IPS-NIHi11 (cell line): ENCODE measurements at regions not wholly inside any gene's neighbourhood (a gene's known extent, or its start where the extent isn't known, plus 50 kb on each side); places are given as distances from the start of the nearest gene placed in this dataset.

Experiments used
- DNase-seq: peaks from one replicate; pipeline ENCODE4 v3.0.0; 2012; ENCODE audit warnings: mixed read lengths, low spot score

- DNase-seq = no peak
These were observed 209.0 kb downstream of the LTN1 start for GRCh38 chr21:28783641-28784185.

- peak; percentile 15 for DNase-seq
These were observed 210.9 kb downstream of the LTN1 start for GRCh38 chr21:28781602-28782276.

GRCh38 chr21:28779914-28780313, 212.8 kb downstream of the LTN1 start:
- DNase-seq = no peak

- no peak for DNase-seq
These were observed 216.4 kb downstream of the LTN1 start for GRCh38 chr21:28776251-28776650.

GRCh38 chr21:28775071-28775470, 217.6 kb downstream of the LTN1 start:
- no peak for DNase-seq

- no peak for DNase-seq
These were observed 219.6 kb downstream of the LTN1 start for GRCh38 chr21:28773036-28773435.

- no peak for DNase-seq
These were observed 220.7 kb downstream of the LTN1 start for GRCh38 chr21:28771790-28772501.

- no peak for DNase-seq
These were observed 221.6 kb downstream of the LTN1 start for GRCh38 chr21:28770867-28771661.

- DNase-seq = no peak
These were observed 223.0 kb downstream of the LTN1 start for GRCh38 chr21:28769683-28770082.

- DNase-seq = no peak
These were observed 223.9 kb downstream of the LTN1 start for GRCh38 chr21:28768753-28769152.

GRCh38 chr21:28767523-28767922, 225.2 kb downstream of the LTN1 start:
- DNase-seq = no peak

GRCh38 chr21:28763809-28764418, 228.8 kb downstream of the LTN1 start:
- no peak for DNase-seq

GRCh38 chr21:28762357-28762735, 230.3 kb downstream of the LTN1 start:
- DNase-seq = no peak

GRCh38 chr21:28761674-28762356, 230.9 kb downstream of the LTN1 start:
- DNase-seq = no peak

GRCh38 chr21:28758883-28759242, 233.8 kb downstream of the LTN1 start:
- no peak for DNase-seq

- no peak for DNase-seq
These were observed 234.4 kb downstream of the LTN1 start for GRCh38 chr21:28758042-28758882.

GRCh38 chr21:28754862-28755261, 237.8 kb downstream of the LTN1 start:
- no peak for DNase-seq

GRCh38 chr21:28754127-28754611, 238.5 kb downstream of the LTN1 start:
- no peak for DNase-seq

- no peak for DNase-seq
These were observed 240.5 kb downstream of the LTN1 start for GRCh38 chr21:28752131-28752530.

GRCh38 chr21:28751176-28751575, 241.5 kb downstream of the LTN1 start:
- DNase-seq = no peak

- no peak for DNase-seq
These were observed 242.1 kb downstream of the LTN1 start for GRCh38 chr21:28750565-28750964.
